ENCODE measurements at regions not wholly inside any gene's neighbourhood (a gene's known extent, or its start where the extent isn't known, plus 50 kb on each side); places are given as distances from the start of the nearest gene placed in this dataset.

- Histone ChIP-seq H4K20me1 (ENCODE audit: insufficient read depth) (no peaks in the 10 kb centered on the region), H3K9me3 (ENCODE audit: control insufficient read depth in 1 of 2, insufficient read depth in 1 of 2, low read depth in 1 of 2, low read length in 2 of 2) (no peaks in the 10 kb centered on the region), H3K4me3 (replicated peaks in 1 of 2; ENCODE audit: low read depth in 1 of 2, low read length in 2 of 2) (peak overlapping the region in 1 of 2 experiments; percentile 25; a peak in 2 of 4 replicates), H3K4me2 (ENCODE audit: low read length) (peak overlapping the region; percentile 67), H3K36me3 (ENCODE audit: control insufficient read depth in 1 of 2, insufficient read depth in 2 of 2, low read length in 2 of 2) (no peaks in the 10 kb centered on the region), H2AFZ (ENCODE audit: low read depth, low read length, poor library complexity, severe bottlenecking) (peak overlapping the region; percentile 18), H3K27me3 (ENCODE audit: insufficient read depth, low read length) (no peaks in the 10 kb centered on the region), H3K4me1 (ENCODE audit: control insufficient read depth in 1 of 2, insufficient read depth in 2 of 2, low read length in 2 of 2) (peaks cover 43 to 87% of the 10 kb centered on the region in 2 experiments), H3K79me2 (ENCODE audit: insufficient read depth, low read length) (no peaks in the 10 kb centered on the region), H3K9me2 (ENCODE audit: insufficient read depth) (no peaks in the 10 kb centered on the region), H3K27ac (ENCODE audit: low read depth, low read length) (peak overlapping the region; percentile 88), H3K9ac (ENCODE audit: low read length) (peak overlapping the region; percentile 46)
- ChIA-PET CTCF (no interaction called here), POLR2A (no interaction called here), RAD21 (ENCODE audit: low non-redundant PET in 1 of 2, low total read pairs in 2 of 2, uncharacterized antibody in 2 of 2, unreplicated experiment in 2 of 2) (no interaction called here)
- intact Hi-C loops (cut with micrococcal nuclease) = no loop called here
- peak; percentile 66 for ATAC-seq
- BruUV-seq (replicated peaks) = no TSS peak
- peak; percentile 81 for DNase-seq (ENCODE audit: low read depth, low spot score)
- TF ChIP-seq ZFX (IDR thresholded peaks at IDR 0.05) (no peak), CBX3 (IDR thresholded peaks at IDR 0.05; ENCODE audit: low read depth) (peak; percentile 84), SRF (IDR thresholded peaks at IDR 0.05; ENCODE audit: low read depth) (peak; percentile 82), CEBPB (IDR thresholded peaks at IDR 0.05; ENCODE audit: low read depth) (peak; percentile 55), POLR2A (IDR thresholded peaks at IDR 0.05; ENCODE audit: borderline replicate concordance, extremely low read depth, insufficient read depth, insufficient read length) (no peak), SIN3A (IDR thresholded peaks at IDR 0.05; ENCODE audit: low read depth) (peak; percentile 72; the same call in 1 of the 2 replicates), FOSL1 (IDR thresholded peaks at IDR 0.05; ENCODE audit: low read depth) (peak; percentile 97), ZNF274 (IDR thresholded peaks at IDR 0.05; ENCODE audit: low read depth, low read length) (no peak), JUND (IDR thresholded peaks at IDR 0.05) (peak; percentile 96), POLR2AphosphoS5 (IDR thresholded peaks at IDR 0.05; ENCODE audit: low read depth, low read length) (no peak), ELF1 (IDR thresholded peaks at IDR 0.05; ENCODE audit: borderline replicate concordance, low read depth) (no peak), YY1 (IDR thresholded peaks at IDR 0.05; ENCODE audit: extremely low read depth, insufficient replicate concordance, low read depth, low read length) (no peak), TCF7L2 (IDR thresholded peaks at IDR 0.05; ENCODE audit: borderline replicate concordance, extremely low read depth, insufficient read depth, insufficient read length) (no peak), SP1 (IDR thresholded peaks at IDR 0.05; ENCODE audit: low read depth) (peak; percentile 86), RAD21 (IDR thresholded peaks at IDR 0.05; ENCODE audit: low read depth) (no peak), EGR1 (IDR thresholded peaks at IDR 0.05; ENCODE audit: low read depth) (no peak; the same call in 1 of the 2 replicates), EZH2phosphoT487 (IDR thresholded peaks at IDR 0.05; ENCODE audit: borderline replicate concordance) (no peak), CTCF (IDR thresholded peaks at IDR 0.05 in 2 of 3, conservative IDR thresholded peaks at IDR 0.05 in 1 of 3; ENCODE audit: borderline replicate concordance in 1 of 3, insufficient read depth in 1 of 3, low read depth in 2 of 3, low read length in 2 of 3) (no peak), ZBTB33 (IDR thresholded peaks at IDR 0.05; ENCODE audit: extremely low read depth, insufficient replicate concordance, low read length) (no peak)
- TF ChIP-seq, protein P1, sequence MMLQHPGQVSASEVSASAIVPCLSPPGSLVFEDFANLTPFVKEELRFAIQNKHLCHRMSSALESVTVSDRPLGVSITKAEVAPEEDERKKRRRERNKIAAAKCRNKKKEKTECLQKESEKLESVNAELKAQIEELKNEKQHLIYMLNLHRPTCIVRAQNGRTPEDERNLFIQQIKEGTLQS (IDR thresholded peaks at IDR 0.05) = peak; percentile 54; the same call in 1 of the 2 replicates
- TF ChIP-seq, protein P2, sequence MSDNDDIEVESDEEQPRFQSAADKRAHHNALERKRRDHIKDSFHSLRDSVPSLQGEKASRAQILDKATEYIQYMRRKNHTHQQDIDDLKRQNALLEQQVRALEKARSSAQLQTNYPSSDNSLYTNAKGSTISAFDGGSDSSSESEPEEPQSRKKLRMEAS (IDR thresholded peaks at IDR 0.05) = no peak; the same call in 1 of the 2 replicates
- TF ChIP-seq, protein P3, sequence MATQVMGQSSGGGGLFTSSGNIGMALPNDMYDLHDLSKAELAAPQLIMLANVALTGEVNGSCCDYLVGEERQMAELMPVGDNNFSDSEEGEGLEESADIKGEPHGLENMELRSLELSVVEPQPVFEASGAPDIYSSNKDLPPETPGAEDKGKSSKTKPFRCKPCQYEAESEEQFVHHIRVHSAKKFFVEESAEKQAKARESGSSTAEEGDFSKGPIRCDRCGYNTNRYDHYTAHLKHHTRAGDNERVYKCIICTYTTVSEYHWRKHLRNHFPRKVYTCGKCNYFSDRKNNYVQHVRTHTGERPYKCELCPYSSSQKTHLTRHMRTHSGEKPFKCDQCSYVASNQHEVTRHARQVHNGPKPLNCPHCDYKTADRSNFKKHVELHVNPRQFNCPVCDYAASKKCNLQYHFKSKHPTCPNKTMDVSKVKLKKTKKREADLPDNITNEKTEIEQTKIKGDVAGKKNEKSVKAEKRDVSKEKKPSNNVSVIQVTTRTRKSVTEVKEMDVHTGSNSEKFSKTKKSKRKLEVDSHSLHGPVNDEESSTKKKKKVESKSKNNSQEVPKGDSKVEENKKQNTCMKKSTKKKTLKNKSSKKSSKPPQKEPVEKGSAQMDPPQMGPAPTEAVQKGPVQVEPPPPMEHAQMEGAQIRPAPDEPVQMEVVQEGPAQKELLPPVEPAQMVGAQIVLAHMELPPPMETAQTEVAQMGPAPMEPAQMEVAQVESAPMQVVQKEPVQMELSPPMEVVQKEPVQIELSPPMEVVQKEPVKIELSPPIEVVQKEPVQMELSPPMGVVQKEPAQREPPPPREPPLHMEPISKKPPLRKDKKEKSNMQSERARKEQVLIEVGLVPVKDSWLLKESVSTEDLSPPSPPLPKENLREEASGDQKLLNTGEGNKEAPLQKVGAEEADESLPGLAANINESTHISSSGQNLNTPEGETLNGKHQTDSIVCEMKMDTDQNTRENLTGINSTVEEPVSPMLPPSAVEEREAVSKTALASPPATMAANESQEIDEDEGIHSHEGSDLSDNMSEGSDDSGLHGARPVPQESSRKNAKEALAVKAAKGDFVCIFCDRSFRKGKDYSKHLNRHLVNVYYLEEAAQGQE (IDR thresholded peaks at IDR 0.05; ENCODE audit: low read depth) = no peak
Observed at GRCh38 chr1:218660678-218661053, 315.5 kb downstream of the TGFB2 start.
